NOMO-1 treated with DMSO at 0.1 percent for 48 hours (cell line): ENCODE measurements at regions not wholly inside any gene's neighbourhood (a gene's known extent, or its start where the extent isn't known, plus 50 kb on each side); places are given as distances from the start of the nearest gene placed in this dataset.

ENCODE experiments used
- DNase-seq: peaks from one replicate; lab custom pipeline; 2025; ENCODE audit not compliant: unreplicated experiment; lab: John Stamatoyannopoulos, UW

DNA sequence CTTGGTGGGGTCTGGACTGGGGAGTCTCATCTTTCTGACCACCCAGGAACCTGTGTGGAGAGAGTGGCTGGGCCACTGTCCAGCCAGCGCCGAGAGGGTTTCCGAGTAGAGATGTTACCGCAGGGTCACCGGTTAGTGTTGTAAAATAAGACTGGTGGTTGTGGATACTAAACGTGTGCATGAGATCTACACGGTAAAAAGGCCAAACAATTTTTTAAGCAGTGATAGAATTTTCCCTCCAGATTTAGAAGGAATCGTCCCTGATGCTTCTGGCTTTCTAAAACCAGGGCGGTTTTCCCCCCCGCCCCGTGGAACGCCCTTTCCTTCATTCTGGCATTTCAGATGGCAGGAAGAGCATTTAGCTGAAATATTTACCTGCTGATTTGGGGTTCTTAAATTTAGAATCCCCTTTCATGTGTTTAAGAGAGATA, 72.6 kb upstream of the PPARA start:
- DNase-seq: no peak

DNA sequence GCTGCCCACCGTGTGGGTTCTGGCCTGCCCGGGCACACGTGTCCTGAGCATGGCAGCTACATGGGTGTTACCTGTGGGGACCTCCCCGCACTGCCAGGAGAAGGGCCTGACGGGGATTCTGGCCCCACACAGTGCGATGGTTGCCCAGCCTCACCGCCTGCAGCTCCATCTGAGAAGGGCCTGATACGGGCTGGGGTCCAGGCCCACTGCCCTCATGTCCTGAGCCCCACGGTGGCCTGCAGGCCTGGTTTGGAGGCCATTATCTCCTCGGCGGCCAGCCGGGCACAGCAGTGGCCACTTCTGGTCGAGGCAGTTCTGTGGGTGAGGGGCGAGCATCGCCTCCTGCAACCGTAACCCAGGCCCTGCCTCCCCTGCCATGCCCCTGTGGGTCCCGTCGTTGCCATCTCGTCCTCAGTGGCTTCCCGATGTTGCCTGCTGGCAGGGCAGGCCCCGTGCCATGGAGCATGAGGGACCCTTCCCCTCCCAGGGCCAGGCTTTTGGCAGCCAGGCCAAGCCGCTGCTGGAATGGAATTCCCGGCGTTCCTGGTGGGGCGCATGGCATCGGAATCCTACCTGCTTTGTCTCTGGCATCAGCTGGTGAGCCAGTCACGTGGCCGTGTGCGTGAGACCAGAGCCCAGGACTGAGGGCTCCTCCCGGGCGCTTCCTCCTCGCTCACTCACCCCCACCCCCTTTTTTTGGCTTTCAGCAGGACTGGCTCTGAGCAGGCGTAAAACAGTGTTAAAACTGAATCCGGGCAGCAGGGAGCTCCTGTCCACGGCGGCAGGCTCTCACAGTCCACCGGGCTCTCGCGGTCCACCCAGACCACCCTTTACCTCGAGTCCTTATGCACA, 71.9 kb upstream of the PPARA start:
- DNase-seq: no peak

DNA sequence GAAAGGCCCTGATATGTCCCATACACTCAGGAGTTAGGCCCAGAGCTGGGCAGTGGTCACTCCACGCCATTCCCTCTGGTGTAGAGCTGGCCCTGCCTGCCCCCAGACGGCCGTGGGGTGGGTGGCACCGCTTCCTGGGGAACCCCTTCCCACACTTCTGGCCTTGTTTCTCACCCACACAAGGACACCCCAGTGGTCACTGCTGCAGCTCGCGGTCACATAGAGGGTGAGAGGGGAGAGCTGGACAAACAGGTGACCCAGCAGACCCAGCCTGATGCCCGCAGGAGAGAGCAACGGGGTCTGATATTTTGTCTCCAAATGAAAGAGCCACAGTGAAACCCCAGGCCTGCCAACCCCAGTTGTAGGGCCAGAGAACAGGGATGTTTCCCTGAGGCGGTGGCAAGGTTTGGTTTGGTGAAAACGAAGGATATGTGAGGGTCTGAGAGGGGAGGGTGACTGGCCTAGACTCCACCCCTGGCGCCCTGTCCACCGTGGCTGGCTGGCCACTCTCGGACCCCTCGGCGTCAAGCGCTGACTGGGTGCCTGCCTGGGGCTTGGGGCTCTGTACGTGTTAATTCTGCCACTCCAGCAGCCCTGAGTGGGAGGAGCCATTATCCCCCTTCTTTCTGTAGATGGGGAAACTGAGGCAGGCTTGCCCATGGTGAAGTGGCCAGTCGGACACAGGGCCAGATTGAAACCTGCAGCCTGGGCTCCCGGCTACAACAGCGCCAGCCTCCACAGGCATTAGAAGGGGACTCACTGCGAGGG, 71.0 kb upstream of the PPARA start:
- no peak for DNase-seq

DNA sequence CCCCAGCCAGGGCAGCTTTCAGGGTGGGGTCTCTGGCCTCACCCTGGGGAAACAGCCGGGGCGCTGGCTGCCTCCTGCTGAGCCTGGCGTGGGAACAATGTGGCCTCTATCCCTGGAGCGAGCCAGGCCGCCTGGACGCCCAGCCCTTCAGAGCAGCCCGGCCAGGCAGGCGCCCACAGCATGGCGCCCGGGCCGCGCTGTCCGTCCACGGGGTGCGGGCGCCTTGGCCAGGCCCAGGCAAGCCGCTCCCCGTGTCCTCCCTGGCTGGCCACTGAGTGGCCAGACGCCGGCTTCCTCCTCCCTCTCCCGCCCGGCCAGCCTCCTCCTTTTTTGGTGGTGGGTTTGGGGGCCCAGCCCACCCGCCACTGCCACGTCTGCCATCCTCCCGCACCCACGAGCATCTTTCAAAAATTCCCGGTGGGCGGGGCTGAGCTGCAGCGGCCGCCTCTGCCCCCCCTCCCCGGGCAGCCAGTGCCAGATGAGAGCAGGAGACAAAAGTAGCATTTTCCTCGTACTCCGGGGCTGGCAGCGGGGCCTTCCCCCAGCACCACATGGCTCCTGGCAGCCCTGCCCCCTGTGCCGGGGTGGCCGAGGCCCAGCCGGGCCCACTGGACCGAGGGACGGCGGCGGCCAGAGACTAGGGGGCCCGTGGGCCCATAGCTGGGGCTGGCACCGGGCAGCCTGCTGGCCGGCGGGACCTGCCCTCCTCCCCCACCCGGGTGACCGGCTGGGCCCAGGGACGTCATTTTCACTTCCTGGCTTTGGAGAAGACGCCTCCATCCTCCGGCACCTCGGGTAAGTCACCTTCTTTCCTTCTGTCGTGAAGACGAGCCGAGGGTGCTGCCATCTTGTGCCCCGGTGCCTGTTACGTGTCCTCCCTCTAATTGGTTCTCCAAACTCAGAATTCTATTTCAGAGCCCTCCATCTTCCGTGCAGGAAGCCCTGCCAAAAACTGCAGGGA, 70.2 kb upstream of the PPARA start:
- DNase-seq: peak; percentile 94

DNA sequence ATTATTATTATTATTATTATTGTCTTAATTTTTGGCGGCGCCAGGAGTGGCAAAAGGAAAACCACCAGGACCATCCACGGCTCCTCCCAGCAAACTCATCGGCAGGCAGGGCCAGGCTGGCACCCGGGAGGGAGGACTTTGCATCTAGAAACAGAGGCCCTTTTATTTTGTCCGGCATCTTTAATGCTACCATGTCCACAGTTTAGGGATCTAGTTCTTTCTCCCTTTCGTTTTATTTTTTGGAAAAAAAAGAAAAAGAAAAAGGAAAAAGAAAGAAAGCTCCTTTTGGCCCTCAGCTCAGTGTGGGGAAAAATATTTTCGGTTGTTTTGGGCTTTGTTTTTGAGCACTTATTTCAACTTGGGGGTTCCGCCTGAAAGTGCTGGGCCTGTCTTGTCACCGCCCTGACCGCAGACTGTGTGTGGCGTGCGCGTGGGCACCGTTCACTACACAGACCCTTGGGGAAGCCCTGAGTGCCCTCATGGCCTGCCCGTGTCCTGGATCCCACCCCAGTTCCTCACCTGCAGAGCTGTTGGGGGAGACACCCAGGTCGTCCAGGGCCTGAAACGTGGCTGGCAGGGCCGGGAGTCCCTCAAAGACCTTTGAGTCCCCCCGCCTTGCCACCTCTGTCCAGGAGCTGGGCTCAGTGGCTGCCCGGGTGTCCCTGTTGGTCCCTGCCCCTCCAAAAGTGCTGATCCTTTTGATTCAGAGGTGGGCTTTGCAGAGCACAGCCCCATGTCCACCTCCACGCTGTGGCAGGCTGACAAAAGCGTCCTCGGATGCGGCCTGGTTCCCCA, 69.1 kb upstream of the PPARA start:
- no peak for DNase-seq

DNA sequence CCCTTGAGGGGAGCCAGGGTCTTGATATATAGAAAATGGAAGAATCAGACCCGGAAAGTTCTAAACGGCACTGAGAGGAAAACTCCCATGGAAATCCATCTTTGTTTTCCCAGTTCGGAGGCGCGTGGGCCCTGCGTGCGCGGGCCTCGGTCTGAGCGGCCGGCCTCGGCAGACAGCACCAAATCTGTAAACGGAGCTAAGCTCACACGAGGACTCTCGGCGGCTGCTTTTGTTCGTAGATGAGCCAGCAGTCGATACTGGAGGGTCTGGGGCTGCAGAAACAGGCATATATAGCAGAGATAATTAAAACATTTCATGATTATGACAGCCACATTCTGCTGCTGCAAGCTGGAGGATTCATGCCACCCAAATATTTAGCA, 68.5 kb upstream of the PPARA start:
- no peak for DNase-seq

DNA sequence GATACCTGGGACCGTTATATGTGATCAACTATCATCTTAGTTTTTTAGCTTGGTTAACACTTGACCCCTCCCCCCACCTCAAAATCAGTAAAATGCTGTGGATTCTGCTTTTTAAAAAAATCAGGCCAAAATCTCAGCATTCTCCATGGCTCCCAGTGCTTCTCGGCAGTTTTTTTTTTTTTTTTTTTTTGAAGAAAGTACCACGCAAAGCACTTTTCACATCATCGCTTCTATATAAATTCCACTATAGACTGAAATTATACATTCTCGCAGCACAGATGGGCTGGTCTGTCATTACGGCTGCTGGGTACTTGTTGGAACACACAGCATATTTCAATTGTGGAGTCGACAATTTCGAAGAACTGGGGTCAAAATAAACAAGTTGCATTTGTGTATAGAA, 67.7 kb upstream of the PPARA start:
- DNase-seq: no peak

DNA sequence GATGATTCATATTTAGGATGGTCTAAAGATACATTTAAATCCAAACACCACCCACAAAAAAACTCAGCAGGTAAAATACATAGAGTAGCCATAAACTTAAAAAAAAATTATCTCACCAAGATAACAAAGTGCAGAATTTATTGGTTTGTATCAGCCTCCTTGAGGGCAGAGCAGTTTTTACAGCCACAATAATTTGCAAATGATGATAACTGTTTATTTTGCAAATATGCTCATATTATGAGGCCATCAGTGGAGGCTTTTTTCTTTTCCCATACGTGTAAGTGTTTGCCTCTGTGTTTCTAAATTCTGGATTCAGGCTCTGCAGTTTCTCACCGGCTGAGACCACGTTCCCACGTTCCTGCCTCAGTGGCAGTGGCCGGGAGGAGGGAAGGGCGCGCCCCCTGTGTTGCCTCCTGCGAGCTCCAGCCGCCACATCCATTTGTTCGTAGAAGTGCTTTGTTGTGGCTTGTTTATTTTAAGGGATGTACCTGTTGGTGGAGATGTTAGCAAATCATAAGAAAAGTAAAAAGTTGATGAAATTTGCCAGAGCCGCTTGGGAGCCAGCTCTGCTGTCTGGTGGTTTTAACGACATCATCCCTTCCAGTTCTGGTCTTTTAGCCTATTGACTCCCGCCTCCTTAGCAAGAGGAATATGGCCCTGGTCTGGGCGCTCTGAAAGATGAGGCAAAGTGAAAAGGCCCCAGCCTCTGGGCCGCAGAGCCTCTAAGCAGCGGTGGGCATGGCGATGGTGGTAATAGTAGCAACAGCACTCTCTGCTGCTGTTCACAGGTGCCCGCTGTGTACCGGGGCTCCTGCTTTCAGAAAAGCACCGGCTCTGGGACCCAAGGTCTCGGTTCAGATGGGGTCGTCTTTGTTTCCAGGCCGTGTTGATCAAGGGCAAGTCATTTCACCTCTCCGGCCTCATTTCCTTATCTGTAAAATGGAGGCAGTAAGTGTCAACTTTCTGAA, 66.7 kb upstream of the PPARA start:
- no peak for DNase-seq

DNA sequence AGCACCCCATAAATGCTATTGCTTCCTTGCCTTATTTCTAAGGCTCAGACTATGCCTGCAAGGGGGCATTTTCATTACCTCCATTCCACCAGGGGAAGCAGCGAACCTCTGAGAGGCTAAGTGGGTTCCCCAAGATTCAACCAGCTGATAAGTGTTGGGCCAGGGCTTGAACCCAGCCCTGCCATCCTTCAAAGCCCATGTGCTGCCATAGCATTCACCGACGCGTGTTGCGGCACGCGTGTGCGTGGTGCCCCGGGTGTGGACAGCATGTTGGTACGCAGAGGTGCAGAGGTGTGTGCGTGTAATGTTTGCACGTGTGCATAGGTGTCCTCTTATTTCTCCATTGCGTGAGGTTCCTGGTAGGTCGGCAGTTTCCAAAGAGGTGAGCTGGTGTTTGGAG, 66.0 kb upstream of the PPARA start:
- no peak for DNase-seq

DNA sequence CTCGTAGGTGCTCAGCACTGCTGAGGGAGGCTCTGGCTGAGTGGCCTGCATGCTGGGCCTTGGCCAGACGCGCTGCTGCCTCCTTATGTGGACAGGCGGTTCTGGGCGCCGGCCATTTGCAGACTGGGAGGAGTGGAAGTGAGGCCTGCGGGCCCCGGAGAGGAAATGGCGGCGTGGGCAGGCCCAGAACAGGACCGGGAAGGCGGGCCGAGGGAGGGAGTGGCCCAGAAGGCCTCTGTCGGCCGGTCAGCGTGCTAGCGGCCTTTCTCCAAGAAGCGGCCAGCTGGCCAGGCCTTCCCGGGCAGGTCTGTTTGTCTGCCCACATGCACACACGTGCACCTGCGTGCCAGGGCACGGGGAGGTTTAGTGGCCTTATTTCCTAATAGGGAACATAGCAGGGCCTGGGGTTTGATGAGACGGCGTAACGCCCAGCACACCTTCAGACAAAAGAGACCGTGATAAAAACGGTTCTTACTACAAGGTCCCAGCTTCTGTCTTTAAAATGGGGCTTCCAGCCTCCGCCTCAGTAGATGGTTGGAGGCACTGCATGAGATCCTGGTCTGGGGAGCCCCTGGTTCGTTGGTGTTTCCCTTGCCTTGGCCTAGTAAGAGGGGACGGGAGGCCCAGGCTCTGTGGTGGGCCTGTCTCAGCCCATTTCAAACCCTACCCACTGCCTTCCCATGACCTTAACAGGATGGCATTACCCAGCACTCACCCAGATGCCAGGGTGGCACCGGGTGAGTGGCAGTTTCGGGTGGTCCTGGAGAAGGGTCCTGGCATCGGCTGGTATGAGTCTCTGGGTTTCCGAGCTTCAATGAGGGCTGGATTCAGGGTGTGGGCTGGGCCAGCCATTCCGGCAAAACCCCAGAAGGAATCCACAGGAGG, 65.1 kb upstream of the PPARA start:
- no peak for DNase-seq

DNA sequence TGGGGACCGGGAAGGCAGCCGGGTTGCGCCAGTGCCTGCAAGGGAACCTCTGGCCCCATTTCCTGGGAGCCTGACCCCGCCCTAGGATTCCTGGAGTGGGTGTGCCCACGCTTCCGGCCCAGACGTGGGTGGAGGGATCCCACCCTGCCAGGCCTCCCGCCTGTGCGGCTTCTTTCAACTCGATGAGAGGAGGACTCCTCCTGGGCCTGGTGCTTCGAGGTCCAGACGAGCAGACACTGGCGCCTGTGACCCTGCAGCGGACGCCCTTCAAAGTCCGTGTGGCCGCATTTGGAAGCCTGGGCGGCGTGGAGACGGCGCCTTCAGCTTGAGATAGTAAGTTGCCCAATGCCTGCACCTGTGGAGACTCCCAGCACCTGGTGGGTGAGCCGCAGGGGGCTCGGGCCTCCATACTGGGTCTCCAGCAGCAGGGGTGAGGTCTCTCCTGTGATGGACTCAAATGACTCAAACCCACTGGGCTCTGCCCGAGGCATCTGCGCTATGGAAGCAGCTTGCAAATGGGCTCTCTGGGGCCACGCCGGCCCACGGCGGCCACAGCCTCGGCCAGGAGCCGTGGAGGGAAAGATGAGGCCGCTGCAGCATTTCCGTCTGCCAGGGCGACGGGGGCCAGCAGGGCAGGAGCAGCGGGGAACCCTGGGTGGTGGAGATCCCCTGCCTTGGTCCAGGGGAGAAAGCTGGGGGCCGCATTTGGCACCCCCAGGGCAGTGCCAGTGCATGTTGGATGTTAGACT, 64.3 kb upstream of the PPARA start:
- DNase-seq: no peak

DNA sequence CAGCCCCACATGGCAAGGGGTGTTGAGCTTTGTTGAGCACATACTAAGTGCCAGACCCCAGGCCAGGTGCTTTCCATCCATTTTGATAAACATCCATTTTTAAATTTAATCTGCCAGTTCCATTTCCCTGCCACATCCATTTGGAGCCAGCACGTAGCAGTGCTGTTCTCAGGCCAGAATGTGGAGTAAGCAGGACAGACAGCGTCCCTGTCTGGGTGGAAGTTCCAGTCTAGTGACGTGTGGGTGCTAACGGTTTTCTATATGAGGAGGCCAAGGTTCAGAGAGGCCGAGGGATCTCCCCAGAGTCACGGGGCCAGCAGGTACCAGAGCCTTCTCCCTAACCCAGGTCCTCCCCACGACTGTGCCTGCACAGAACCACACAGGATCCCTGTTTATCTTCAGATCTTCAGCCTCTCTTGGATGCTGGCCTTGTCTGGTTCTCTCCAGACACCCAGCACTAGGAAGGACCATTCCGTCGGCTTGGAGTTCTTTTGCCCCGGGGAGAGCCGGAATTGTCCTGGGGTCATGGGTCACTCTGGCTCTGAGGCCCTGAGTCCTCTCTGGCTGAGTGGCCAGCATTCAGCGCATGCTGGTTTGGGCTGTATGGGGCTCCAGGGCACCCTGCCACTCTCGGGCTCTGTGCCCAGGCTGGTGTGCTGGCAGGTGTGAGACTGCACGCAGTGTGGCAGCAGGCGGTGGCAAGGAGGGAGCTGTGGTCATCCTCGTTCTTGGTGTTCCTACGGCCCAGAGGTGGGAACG, 63.6 kb upstream of the PPARA start:
- DNase-seq: no peak

DNA sequence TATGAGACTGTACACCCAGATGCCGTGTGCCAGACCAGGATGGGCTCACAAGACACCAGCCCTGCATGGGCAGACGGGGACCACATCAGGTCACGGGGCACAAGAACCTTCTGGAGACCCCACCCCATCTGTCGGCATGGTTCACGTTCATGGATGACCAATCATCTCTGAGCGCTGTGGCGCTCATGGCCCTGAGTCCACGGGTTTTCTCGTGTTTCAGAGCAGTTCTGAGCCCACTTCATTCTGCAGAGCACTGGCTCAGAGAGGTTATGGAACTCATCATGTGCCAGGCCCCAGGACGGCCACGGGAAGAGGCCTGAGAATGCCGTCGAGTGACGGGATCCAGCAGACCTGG, 63.0 kb upstream of the PPARA start:
- no peak for DNase-seq

DNA sequence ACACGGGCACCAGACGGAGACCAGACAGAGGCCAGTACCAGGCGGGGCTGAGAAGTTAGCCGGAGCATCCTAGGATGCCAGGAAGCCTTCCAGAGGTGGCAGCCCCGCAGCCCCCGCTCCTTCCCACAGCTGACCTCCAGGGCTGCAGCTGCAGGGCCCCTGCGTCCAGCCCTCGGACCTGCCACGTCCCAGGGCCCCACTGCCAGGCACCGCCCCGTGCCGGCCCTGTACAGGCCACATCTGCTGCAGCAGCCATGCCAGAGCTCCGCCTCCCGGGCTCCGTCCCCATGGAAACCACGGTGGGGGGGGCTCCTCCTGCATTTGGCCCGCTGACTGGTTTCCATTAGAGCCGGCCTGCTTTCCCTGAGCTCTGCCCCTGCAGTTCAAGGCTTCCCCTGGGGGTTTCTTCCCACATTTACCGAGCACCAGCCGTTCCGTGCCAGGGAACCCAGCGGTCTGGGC, 62.5 kb upstream of the PPARA start:
- no peak for DNase-seq

DNA sequence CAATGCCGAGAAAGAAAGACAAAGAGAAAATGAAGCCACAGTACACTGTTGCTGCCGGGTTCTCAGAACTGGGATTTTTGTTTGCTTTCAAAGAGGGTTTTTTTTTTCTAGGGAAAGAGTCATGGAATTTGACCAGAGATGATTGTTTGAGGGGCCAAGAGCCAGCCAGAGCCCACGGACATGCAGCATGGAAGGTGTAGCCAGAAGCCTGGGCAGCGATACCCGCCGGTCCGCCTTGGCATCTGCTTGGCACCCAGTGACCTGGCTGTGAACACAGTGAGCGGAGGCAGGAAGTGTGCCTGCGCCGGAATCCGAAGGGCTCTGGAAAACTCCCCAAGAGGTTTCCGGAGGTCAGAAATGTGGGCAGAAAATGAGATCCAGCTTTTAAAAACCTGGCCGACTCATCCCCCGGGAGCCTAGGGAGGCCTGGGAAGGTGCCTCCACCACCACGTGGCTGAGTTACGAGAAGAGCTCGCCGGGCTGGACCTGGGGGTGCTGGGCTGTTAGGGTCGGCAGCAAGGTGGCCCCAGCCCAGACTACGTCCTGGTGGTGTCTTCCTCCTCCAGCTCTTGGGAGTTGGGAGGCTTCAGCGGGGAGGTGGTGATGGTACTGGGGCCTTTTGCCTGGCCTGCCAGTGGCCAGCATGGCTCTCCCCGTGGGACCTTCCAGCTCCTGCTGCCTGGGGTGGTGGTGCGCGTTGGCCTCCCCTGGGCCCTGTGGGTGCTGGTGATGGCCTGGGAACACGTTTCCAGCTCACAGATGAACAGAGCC, 61.6 kb upstream of the PPARA start:
- no peak for DNase-seq

DNA sequence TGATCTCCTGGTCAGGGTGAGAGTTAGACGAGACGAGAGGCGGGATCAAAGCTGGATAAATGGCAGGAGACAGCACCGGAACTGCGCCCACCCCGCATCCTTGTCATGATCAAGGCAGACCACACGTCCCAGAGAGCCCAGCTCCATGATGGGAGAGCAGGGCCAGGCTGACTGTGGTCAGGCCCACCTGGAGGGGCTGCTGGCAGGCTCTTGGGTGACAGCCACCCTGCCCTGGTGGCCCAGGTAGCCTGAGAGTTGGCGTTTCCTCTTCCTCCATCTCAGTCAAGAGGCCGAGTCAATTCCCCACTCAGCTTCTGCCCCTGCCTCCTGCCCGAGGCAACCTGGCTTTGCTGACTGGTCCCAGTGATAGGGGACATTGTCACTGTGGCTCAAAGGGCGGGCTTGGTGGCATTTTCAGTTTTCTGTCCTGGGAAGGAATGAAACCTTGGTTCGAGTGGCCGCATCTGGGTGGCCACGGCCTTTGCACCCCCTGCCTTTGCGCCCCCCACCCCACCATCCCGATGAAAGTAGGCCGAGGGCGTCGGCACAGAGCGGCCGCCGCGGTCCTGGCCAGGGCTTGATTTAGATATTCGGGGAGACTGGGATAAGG, 60.8 kb upstream of the PPARA start:
- no peak for DNase-seq
